Fibroblast of the conjunctiva (primary cell): ENCODE measurements at regions not wholly inside any gene's neighbourhood (a gene's known extent, or its start where the extent isn't known, plus 50 kb on each side); places are given as distances from the start of the nearest gene placed in this dataset.
"Not testable (repeated sequence)": the region's sequence is repeated elsewhere in the genome, so short reads cannot be mapped to it uniquely, and the experiment has no call there.

Experiments
- DNase-seq: peaks from one replicate; pipeline ENCODE4 v3.0.0-alpha.2; 2010; ENCODE audit warnings: low read depth

DNA sequence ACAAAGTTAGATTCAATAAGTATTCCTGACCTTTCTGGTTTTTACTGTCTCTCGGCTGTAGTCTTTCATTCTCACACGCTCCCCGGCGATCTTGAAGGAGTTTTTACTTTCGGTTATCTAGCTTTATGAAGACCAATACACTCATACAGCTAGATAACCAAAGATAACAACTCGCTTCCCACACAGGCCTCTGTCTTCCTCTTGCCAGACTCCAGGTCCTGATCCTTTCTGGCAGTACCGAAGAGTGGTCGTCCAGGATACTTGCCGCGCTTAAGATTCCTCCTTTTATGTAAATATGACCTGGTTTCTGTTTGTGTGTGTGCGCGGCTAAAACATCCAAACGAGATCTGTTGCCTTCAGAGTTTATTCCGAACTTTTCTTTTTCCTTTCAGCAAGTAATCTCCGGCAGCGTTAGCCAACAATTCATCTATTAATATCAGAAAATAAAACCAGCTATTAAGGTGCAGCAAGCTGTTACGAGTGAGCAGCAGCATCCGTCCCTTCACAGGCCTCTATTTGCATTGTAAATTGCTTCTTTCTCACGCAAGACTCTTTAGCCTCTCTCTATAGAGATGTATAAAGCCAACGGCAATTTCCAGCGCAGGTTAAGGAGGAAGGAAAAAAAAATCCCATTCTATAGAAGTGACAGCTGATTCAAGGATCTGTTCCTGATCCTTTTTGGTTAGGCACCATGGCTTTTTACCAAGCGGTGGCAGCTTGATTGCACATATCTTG, 216.1 kb downstream of the MEF2C start:
- DNase-seq, result no peak

DNA sequence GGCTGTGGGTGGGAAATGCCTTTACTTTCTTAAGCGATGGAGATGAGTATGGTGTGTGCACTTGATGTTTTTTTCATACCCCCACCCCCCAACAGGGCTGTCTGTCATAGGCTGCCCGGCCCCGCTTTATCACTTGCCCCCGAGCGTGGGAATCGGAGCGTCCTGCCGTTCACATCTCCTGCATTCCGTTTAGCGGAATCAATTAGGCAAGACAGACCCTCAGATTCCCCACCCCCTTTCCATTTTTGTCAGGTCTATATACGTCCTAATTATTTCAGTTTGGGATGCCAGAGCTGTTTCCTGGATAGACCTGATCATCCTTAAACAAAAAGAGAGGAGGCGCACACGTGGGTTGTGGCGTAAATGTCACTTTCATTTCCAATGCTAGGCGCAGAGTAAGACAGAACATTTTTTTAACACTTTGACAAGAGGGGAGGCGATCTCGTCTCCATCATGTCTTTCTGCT, 217.2 kb downstream of the MEF2C start:
- no peak for DNase-seq

DNA sequence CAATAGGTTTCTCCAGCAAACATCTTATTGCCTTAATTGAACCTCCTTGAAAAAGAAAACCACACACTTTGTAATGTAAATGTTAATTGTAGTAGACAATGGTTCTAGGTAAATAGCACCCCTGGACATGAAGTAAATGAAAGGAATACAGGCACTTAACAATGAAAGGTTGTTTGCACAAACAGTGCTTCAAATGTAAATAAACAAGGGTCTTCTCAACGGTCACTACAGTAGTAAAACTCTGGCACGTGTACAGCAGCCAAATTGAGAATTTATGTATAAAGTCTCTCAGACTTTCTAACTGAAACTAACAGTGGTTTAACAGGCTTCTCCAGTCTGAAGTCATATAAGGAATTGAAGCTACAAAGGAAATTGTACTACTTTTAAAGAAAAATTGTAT, 218.3 kb downstream of the MEF2C start:
- DNase-seq, result no peak

DNA sequence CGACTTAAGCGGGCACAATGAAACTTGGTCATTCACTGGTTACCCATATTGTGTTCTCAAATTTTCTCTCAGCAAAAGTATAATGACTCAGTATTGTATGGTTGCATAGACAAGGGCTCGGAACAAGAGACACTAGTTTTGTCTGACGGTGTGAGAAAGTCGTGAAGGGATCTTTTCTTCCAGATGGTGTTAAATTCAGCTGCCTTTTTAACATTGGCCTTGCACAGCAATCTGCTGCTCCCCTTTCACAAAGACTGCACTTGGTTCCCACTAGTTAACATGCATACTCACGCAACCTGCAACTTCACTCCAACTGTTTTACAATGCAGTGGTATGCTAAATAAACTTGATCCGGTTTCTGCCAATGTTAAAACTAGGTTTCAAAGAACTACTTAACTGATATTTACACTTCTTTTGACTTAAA, 219.2 kb downstream of the MEF2C start:
- DNase-seq, result no peak

DNA sequence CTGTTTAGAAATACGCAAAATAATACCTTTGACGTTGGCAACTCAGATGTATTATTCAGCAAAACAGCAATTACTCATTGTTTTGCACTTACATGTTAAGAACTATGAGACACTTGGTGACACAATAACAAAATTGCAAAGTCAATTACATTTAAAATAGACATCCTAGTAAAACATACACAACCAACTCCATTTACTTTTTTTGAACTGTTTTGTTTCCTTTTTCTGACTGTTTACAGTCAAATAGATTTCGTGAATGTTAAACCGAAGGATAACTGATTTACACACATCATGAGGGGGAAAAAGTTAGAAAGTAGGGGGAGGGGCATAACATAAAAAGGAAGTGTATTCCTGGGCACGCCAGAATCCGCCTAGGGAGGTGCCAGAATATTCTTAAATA, 220.1 kb downstream of the MEF2C start:
- no peak for DNase-seq

DNA sequence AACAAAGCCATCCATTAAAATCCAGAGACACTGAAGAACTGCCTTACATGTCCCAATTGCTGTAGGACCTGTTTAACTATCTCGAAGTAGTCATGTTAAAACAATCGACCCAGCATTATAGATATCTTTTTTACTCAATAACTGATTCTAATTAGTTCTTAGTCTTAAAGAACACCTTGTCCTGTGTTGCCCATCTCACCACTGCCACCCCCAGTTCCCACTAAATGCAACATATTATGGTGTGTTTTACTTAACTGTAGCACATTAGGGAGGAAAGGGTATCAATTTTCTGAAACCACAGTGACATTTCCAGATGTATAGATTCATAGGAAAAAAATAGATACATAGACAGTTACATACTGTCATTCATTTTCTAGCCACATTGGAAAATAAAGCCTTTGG, 221.2 kb downstream of the MEF2C start:
- no peak for DNase-seq

DNA sequence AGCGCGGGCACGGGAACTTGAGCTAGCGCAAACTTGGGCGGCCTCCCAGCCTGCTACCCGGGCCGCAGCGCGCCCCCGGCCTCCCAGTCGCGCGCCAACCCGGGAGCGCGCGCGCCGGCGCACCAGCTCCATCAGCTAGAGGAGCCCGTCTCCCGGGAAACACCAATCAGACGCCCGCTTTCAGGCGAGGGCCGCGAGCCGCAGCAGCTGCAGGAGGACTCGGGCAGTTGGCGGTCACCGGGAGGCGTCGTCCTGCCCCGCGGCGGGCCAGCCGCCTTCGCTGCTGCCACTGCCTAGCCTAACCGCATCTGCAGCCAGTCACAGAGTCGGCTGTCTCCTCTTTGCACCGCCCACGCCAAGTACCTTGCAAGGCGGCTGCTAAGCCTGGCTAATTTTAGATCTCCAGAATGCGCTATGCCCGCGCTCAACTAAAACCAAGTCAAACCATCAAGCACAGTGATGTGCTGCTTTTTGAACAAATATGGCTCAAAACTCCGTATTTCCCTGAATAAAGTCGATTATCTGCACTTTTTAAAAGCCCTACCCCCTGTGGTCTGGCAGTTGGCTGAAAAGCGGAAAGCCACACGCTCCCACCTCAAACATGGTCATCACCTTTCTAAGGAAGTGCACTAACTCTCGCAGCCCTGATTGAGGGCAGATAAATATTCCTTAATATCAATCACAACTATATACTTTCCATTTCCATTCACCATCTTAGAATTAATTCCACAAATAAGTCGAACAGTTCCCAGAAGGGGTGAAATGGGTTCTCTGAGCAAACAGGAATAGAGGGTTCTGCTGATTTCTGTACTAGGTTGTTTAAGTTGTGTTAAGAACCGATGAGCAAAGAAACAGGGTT, 221.8 kb downstream of the MEF2C start:
- DNase-seq, result peak; percentile 26

DNA sequence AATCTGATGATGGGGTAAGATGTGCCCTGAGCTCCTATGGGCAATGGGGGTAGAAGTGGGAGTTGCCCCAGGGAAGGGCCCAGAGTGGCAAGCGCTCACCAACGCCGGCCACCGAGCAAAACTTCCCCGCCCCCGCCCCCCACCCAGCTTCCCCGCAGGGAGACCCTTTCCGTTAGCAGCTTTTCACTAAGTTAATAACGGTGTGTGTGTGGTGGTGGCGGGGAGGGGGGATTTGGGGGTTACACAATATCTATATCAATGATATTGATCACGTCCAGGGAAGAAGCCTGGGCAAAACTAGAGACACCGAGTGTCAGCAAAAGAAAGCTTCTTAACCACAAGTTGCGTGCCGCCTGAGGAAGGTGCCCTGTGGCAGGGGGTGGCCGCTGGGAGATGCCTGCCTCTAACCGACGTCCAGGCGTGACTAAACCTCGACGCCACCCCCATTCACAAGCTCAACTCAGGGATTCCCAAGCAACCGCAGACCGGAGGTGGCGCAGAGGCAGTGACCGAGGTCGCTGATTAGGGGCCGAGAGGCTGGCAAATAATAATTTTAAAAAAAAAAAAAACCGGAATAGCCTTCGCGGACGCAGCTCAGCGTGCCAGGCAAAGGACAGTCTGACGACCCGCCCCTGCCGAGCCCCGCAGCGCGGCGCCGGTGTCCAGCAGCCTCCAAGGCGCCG, 222.6 kb downstream of the MEF2C start:
- DNase-seq, result no peak

DNA sequence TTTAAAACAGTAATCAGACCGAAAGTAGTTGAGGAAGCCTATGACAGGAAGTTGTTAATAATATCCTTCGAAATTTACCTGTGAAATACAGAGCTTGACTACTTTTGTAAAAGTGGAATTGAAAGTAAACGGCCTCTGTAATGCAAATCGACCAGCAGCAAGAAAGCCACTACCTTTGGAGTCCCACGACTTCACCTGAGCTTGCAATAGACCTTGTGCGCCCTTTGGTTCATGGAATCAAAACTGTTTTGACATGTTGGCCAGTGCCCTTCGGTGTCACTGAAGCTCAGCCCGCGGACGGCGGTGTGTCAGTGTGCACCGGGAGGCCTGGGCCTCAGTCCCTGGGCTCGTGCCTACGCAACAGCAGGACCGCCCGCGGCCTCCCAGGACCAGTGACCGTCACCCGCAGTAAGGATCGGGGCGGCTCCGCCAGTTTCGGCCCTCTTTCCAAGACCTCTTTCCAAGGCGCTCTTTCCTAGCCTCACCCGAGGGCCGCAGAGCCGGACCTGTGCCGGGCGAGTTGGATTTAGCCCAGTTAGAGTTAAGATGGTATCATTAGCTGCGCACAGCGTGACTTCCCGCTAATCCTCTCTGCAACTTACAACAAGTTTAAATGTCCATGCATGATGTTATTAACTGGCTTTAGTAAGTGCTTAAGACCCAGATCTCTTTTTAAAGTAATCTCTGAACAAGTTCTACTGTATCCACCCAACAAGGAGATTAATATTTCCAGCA, 223.3 kb downstream of the MEF2C start:
- DNase-seq, result no peak

DNA sequence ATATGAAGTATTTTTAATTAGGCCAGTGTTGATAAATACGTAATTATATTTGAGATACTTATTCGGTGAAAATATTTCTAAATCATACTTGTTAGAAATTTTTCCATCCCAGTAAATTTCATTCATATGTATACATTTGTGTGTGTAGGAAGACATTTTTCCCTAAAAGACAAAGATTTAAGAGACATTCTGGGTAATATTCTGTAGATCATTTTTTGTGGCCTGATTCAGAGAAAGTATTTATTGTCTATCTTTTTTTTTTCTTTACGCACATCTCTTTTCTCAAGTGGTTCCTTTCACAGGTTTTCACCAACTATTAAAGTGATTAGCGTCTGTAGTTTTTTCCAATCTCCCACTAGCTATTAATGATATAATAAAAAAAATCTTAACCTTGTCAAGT, 224.1 kb downstream of the MEF2C start:
- no peak for DNase-seq

DNA sequence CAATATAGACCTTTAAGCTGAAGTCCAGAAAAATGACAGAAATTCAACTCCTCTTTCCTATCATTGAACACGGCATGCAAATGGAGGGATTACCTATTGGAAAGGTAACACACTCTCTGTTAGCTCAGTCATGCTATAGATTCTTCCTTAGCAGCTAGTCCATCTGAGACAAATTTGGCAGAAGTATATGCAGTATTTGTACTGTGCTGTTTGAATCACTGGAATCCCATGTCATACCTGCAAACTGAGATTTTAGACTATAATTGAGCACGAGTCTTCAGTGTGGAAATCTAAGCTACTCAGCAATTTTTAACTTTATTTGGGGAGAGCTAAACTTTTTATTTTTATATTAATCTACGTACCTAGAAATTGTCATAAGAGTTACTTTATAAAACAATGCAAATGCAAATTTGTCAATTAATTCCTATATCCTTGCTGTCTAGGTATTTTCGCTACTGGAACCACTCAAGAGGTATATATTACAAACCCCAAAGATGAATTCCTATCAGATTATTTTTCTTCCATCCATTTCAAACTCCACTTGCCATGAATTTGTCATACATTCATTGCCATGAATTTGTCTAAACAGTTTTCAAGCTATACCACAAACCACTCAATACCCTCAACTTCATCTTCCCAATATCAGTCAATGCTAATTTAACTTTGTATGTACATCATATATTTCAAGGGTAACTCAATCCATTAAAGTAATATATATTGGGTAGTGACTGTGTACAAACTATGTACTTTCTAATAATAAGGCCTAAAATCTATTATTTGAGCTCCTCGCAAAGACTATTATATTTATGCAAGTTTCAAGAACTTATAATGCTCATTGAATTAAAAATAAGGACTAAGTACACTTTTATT, 224.8 kb downstream of the MEF2C start:
- no peak for DNase-seq

DNA sequence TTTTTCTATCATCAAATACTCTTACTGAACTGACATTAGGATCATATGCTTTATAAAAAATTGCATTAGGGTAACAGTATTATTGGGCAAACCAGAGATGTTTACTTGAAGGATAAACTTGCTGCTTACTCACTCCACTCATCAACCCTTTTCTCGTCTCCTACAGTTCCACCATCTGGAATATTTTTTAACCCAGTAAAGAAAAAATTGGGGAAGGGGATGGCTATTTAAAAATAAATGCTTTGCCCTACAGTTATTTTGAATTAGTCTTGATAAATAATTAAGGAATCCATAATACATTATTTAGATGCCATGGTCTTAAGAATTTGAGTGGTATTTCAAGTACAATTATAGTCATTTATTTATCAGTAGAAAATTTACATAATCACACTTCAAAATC, 225.8 kb downstream of the MEF2C start:
- no peak for DNase-seq

DNA sequence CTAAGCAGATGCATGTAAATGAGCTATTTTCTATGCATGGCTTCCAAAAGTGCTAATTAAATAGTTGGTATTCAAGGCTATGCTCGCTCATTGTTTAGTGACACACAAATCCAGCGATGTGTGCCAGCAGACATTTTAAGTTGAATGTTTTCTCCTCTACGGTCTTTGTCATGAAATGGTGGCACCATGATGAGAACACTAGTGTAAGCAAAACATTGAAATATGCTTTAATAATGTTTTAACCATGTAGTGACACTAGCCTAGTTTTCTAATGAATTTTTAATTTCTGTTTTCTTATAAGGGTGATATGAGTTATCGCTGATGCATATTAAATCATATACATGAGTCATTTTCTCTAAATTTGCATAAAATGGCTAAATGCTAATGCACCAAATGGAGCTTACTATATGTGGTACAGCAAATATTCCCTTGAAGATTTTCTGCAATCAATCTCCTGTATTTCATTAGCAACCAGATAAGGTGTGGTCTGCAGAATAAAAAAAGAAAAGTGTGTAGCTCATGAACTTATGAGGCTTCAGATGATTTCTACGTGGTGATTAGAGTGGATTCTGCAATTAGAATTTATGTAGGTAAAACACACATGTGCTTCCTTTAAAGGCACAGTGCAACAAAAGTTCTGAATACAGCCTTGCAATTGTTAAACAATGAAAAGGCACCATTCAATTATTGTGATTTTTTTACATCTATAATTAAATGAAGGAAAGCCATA, 226.6 kb downstream of the MEF2C start:
- no peak for DNase-seq

DNA sequence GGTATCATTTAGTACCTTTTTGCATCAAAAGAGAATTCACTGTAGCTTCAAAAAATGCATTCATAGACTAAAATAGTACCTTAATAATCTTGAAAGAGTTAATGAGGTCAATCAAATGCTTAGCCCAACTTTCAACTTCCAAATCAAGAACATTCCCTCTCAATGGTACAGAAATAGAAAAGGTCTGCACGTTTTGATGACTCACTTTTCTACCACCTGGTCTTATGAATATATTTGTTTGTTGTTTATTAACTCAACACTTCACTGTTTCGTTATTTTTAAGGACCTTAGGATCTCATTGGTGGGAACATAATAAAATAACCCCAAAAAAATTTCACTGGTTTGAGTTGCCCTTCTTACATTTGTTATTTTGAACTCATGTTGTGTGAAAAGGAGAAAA, 229.5 kb downstream of the MEF2C start:
- DNase-seq, result no peak

DNA sequence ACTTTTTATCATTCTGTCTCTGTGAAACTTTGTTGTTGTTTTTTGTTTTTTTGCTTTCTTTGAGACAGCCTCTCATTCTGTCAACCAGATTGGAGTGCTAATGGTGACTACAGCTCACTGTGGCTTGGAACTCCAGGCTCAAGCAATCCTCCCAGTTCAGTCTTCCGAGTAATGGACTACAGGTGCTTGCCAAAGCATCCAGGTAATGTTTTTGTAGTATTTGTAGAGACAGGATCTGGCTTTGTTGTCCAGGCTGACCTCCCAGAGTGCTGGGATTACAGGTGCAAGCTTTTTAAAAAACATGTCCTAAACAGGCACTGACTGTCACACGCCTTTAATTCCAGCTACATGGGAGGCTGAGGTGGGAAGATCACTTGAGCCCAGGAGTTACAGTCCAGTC, 235.1 kb downstream of the MEF2C start:
- DNase-seq, result no peak

DNA sequence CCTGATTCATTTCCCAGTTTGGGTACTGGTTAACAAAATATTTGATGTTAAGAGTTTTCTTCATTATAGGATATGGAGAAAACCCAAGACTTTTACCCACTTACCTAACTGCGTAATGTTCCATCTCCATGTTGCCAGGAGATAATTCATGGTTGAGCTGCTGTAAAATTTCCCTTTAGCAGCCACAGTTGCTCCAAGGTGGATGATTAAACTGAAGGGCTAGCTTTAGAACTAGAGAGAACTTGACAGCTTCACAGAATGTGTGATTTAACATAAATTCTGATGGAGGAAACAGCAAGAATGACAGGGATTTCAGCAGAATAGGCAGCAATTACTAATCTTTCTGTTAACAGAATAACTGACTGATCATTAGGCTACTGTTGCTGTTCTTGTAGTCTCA, 236.1 kb downstream of the MEF2C start:
- DNase-seq, result no peak

DNA sequence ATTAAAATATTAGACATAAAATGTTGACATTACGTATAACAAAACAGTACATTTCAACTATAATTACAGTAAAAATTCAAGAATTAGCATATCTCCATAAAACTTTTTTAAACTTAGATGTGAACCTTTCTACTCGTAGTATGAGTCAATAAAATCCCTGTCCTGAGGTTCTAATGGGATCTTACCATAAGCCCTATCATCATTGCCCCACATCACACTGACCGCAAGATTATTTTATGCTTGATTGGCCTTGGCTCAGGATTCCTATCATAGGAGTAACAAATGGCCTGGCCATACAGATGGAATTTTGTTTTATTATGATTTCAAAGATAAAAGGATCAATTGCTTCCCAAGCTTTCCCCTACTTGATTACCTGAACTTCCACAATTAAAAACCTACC, 238.3 kb downstream of the MEF2C start:
- DNase-seq, result no peak

DNA sequence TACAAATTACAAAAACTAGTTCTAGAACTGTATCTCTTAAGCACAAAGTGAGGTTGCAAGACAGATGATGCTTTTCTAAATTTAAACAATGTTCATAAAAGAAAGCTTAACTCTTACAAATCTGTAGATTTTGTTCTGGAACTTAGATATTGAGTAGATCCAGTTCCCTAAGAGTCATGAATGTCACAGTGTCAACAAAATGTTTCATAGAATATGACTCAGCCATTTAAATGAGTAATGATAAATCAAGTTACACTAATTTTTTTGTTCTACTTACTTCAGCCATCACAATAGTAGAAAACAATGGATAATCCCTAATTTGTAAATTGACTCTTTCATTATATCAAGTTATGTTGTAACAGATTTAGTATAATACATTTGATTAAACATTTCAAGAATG, 239.7 kb downstream of the MEF2C start:
- DNase-seq, result no peak

DNA sequence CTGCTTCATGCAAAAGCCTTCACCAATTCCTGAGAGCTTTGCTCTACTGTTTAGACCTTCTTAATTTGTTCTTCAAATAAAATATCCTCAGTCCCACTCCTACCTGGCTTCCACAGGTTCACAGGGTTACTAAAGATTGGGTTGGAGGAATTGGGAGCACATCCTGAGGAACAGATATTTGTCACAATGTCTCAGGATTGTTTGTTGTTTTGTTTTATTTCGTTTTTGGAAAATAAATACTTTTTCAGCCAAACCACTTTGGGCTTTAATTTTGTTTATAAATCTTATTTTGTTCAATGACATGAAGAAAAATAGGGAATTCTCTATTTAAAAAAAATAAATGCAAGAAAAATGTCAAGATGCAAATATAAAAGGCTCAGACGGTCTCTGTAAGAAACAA, 249.0 kb downstream of the MEF2C start:
- DNase-seq, result no peak

DNA sequence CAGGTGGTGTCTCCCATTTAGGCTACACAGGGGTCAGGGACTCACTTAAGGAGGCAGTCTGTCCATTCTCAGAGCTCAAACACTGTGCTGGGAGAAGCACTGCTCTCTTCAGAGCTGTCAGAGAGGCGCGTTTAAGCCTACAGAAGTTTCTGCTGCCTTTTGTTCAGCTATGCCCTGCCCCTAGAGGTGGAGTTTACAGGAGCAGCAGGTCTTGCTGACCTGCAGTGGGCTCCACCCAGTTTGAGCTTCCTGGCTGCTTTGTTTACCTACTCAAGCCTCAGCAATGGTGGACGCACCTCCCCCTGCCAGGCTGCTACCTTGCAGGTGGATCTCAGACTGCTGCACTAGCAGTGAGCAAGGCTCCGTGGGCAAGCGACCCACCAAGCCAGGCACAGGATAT, 260.1 kb downstream of the MEF2C start:
- DNase-seq, result not testable (repeated sequence)
